ENCODE measurements at regions not wholly inside any gene's neighbourhood (a gene's known extent, or its start where the extent isn't known, plus 50 kb on each side); places are given as distances from the start of the nearest gene placed in this dataset.
A peak's percentile ranks its signal among the peaks of the same experiment; 100 is the strongest.
"Not testable (repeated sequence)": the region's sequence is repeated elsewhere in the genome, so short reads cannot be mapped to it uniquely, and the experiment has no call there.

GRCh38 chr2:236825989-236826510 is 256.4 kb downstream of the ACKR3 start:
- no peak for DNase-seq (ENCODE audit: low read depth)

- no peak for DNase-seq (ENCODE audit: low read depth)
These were observed 257.1 kb downstream of the ACKR3 start for GRCh38 chr2:236826606-236827156.

DNA sequence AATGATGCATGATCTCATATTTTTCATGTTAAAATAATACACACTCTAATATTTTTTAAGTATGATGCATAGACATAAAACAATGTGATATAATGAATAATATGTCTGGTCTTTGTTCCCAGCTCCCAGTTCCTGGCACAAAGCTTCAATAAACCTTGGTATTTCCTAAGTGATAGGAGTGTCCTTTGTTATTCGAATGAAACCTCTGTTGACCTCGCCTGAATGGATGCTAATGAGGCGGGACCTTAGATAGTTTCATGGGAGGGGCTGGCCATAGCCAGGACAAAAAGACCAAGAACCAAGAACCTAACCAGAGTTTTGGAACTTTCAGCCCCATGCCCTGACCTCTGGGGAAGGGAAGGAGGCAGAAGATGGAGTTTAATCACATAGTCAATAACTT is 257.7 kb upstream of the COPS8 start:
- DNase-seq (ENCODE audit: low read depth): no peak

- no peak for DNase-seq (ENCODE audit: low read depth)
These were observed 256.9 kb upstream of the COPS8 start for GRCh38 chr2:236828820-236829219.

- no peak for DNase-seq (ENCODE audit: low read depth)
These were observed 254.8 kb upstream of the COPS8 start for GRCh38 chr2:236830926-236831325.

DNA sequence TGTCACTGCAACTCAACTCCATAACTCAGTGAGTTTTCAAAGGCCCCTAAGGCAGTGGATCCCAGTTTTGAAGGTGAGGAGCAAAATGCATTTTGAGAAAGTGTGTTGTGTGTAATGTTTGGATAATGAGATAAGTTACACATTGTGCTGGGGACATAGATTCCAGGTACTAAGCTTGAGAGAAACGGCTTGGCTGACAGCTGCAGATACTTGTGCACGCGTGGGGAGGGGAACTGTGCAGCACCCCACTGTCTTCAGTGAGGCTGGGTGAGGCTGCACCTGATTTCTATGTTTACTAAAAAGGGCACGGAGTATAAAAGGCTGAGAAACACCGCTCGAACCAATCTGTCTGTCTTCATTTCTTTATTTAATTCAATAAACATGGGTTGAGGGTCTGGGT is 254.0 kb upstream of the COPS8 start:
- DNase-seq (ENCODE audit: low read depth): no peak

DNA sequence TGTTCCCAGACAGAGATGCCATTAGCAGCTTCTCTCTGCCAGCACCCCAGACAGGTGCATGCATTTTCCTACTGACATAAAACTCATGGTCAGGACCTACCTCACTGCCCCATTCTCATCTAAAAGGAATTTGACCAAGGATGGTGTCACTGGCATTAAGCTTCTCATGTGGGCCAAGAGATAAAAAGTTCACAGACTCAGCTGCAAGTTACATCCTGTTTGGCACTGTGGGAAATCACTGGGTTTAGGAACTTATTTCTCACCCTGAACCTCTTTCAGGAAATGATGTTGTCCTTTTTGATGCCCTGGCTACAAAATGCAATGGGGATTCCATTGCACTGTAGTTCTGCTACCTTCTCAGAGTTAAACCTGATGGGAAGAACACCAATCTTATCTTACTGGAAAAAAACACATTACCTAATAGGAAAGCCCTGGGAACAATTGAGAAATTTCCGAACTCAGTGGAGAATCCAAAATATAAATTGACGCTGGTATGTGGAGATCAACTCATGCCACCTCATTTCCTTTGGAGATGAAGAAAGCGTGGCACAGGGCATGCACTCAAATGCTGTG is 252.1 kb upstream of the COPS8 start:
- peak; percentile 67 for DNase-seq (ENCODE audit: low read depth)

DNA sequence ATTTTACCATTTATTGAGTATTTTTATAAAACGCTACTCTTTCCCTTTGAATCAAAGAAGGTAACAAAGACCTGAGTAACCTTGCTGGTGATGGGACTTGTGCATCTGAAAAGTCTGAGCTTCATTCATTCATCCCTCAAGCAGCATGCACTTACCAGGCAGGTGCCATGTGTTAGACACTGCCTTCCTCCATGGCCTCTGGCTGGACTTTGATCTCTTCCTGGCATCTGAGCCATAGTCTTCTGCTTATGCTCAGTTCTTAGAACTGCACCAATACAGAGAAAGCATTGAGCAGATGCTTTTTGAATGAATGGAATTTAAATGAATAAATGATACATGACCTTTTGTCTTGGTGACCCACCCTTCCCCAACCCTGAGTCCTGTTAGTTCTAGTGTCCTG is 251.4 kb upstream of the COPS8 start:
- DNase-seq (ENCODE audit: low read depth): no peak

DNA sequence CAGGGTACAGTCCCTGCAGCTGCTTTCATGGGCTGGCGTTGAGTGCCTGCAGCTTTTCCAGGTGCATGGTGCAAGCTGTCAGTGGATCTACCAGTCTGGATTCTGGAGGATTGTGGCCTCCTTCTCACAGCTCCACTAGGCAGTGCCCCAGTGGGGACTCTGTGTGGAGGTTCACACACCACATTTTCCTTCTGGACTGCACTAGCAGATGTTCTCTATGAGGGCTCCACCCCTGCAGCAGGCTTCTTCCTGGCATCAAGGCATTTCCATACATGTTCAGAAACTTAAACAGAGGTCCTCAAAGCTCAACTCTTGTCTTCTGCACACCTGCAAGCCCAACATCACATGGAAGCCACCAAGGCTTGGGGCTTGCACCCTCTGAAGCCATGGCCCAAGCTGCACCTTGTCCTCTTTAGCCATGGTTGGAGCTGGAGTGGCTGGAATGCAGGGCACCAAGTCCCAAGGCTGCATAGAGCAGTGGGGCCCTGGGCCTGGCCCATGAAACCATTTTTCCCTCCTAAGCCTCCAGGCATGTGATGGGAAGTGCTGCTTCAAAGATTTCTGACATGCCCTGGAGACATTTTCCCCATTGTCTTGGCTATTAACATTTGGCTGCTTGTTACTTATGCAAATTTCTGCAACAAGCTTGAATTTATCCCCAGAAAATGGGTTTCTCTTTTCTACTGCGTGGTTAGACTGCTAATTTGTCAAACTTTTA is 250.2 kb upstream of the COPS8 start:
- DNase-seq (ENCODE audit: low read depth): no peak

DNA sequence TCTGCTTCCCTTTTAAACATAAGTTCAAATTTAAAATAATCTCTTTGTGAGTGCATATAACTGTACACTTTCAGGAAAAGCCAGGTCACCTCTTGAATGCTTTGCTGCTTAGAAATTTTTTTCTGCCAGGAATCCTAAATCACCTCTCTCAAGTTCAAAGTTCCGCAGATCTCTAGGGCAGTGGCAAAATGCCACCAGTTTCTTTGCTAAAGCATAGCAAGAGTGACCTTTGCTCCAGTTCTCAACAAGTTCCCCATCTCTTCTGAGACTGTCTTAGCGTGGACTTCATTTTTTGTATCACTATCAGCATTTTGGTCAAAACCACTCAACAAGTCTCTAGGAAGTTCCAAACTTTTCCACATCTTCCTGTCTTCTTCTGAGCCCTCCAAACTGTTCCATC is 249.7 kb upstream of the COPS8 start:
- not testable (repeated sequence) for DNase-seq (ENCODE audit: low read depth)

DNA sequence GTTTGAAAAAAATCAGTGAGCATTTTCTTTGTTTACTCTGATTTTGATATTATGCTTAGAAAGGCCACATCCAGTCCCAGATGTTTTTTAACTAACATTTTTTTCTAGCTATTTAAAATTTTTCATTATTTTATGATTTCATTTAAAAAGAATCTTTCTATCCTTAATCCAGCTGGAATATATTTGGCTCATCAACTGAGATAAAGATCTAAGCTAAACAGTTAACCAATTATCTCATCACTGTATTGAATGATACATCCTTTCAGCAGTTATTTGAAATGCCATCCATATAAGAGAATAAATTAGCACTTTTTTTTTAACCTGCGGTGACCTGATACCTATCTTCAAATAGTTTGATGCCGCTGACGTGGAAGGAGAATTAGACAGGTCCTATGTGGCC is 245.5 kb upstream of the COPS8 start:
- peak; percentile 9 for DNase-seq (ENCODE audit: low read depth)

GRCh38 chr2:236840857-236841256 is 244.8 kb upstream of the COPS8 start:
- DNase-seq (ENCODE audit: low read depth): no peak

GRCh38 chr2:236841389-236841788 is 244.3 kb upstream of the COPS8 start:
- no peak for DNase-seq (ENCODE audit: low read depth)

- DNase-seq (ENCODE audit: low read depth): no peak
These were observed 242.3 kb upstream of the COPS8 start for GRCh38 chr2:236843161-236843968.

DNA sequence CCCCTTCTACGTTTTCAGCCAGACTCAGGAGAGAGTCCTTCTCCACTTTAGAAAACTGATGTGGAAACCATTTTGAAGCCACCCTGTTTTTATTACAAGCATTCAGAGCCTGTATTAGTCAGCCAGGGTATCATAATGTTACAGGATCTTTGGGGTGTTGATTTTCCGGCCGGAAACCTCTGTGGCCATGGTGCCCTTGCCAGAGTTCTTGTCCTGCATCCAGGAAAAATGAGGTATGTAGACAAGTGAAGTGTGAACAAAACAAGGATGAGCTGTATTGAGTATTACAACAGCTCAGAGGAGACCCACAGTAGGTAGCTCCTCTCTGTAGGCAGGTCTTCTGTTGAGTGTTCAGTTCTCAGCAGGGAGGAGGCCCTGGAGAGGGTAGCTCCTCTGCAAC is 241.0 kb upstream of the COPS8 start:
- no peak for DNase-seq (ENCODE audit: low read depth)

DNA sequence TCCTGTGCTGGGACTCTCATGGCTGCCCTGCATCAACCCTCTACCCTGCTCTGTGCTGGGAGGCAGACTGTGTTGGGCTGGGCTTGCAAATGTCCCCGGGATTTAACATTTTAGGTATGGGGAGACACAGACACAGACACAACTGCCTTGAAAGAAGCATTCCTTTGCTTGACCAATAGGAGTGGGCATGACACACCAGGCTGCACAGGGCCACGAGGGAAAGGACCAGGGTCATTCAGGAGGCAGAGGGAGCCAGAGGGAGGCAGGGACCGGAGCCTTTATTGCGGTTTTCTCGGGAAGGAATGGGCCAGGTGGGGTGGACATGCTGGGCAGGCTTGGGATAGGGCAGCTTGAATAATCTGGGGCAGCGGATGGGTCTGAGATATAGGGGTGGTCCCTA is 238.7 kb upstream of the COPS8 start:
- no peak for DNase-seq (ENCODE audit: low read depth)

GRCh38 chr2:236847538-236848263 is 238.0 kb upstream of the COPS8 start:
- no peak for DNase-seq (ENCODE audit: low read depth)

DNA sequence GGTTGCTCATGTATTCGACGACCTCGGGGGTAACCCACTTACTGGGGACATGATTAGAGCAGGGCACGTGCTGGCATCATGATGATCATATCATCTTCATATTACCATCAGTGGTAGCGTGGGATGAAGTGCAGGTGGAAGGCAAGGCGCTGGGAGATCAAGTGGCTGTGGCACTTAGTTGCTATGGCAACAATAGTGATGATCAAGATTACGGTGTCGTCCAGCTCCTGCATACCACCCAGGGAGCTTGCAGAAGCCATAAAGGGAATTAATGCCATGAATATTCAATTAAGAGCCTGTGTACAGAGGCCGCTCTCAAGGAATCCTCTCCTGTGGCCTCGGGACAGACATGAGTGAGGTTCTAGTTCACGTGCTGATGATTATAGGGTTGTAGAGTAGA is 237.2 kb upstream of the COPS8 start:
- DNase-seq (ENCODE audit: low read depth): no peak

- DNase-seq (ENCODE audit: low read depth): no peak
These were observed 236.2 kb upstream of the COPS8 start for GRCh38 chr2:236849508-236849907.

DNA sequence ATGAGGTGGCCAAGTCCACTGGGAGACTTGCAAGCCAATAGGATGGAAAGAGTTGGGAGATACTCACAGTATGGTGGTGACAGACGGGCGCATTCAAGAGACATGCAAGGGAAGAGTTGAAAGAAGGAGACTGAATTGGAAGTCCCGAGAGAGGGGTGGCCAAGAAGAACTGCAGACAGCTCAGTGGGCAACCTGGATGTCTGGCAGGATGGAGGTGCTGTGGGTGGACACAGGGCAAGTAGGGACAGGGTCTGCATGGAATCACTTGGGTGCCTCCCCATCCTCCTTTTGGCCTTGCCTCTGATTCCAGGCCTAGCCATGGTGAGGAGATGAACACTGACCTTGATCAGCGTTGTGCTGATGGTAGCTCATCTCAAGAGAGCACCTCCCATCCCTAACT is 235.7 kb upstream of the COPS8 start:
- no peak for DNase-seq (ENCODE audit: low read depth)

GRCh38 chr2:236851187-236851586 is 234.5 kb upstream of the COPS8 start:
- no peak for DNase-seq (ENCODE audit: low read depth)
